Liver (tissue), 3 donors: ENCODE measurements at regions not wholly inside any gene's neighbourhood (a gene's known extent, or its start where the extent isn't known, plus 50 kb on each side); places are given as distances from the start of the nearest gene placed in this dataset.

Experiments
- CTCF ChIP-seq: fragments of 150-350 bp; IDR thresholded peaks from 2 replicates; pipeline ENCODE4 v1.5.1; 2017; ENCODE audit warnings: improper control_type of control experiment, low read depth, low read length; ENCODE audit not compliant: missing input control
- EGR1 ChIP-seq, 2 donors: IDR thresholded peaks; 2 replicates each; pipeline ENCODE4 v1.6.1; 2016 to 2018; ENCODE audit warnings: antibody characterized with exemption in 2 of 2, low read depth in 2 of 2
- FOXA1 ChIP-seq: IDR thresholded peaks from 2 replicates; pipeline ENCODE4 v1.6.1; 2016; ENCODE audit warnings: antibody characterized with exemption
- GABPA ChIP-seq, 2 donors: IDR thresholded peaks in 1 of 2; conservative IDR thresholded peaks in 1 of 2; 2 replicates each; pipeline ENCODE4 v1.6.1; 2016; ENCODE audit warnings: antibody characterized with exemption in 2 of 2, mild to moderate bottlenecking in 1 of 2, moderate library complexity in 1 of 2
- HNF4G ChIP-seq: IDR thresholded peaks from 2 replicates; pipeline ENCODE4 v1.6.1; 2016; ENCODE audit warnings: antibody characterized with exemption
- JUND ChIP-seq, 2 donors: IDR thresholded peaks; 2 replicates each; pipeline ENCODE4 v1.6.1; 2016; ENCODE audit warnings: antibody characterized with exemption in 2 of 2
- MAX ChIP-seq: IDR thresholded peaks from 2 replicates; pipeline ENCODE4 v1.6.1; 2016; ENCODE audit warnings: antibody characterized with exemption
- NR2F2 ChIP-seq: IDR thresholded peaks from 2 replicates; pipeline ENCODE4 v1.6.1; 2016; ENCODE audit warnings: antibody characterized with exemption
- RAD21 ChIP-seq, 2 donors: IDR thresholded peaks; 2 replicates each; pipeline ENCODE4 v1.6.1; 2016; ENCODE audit warnings: antibody characterized with exemption in 2 of 2, mild to moderate bottlenecking in 2 of 2
- REST ChIP-seq: IDR thresholded peaks from 2 replicates; pipeline ENCODE4 v1.6.1; 2016; ENCODE audit warnings: antibody characterized with exemption, mild to moderate bottlenecking
- SP1 ChIP-seq: IDR thresholded peaks from 2 replicates; pipeline ENCODE4 v1.6.1; 2018; ENCODE audit warnings: antibody characterized with exemption, mild to moderate bottlenecking
- TAF1 ChIP-seq: conservative IDR thresholded peaks from 2 replicates; pipeline ENCODE4 v1.6.1; 2016; ENCODE audit warnings: antibody characterized with exemption, mild to moderate bottlenecking
- YY1 ChIP-seq: IDR thresholded peaks from 2 replicates; pipeline ENCODE4 v1.6.1; 2016; ENCODE audit warnings: antibody characterized with exemption, mild to moderate bottlenecking
- donor health status: healthy.
- donor health status: healthy.

- TF ChIP-seq TAF1, result no peak
- no peak for TF ChIP-seq CTCF
- TF ChIP-seq REST, result no peak
- TF ChIP-seq RAD21 (IDR thresholded peaks at IDR 0.05), result no peak
- TF ChIP-seq EGR1 (IDR thresholded peaks at IDR 0.05; ENCODE audit: low read depth in 2 of 2), result no peak
- no peak for TF ChIP-seq SP1
- no peak for TF ChIP-seq HNF4G
- no peak for TF ChIP-seq NR2F2
- TF ChIP-seq GABPA (IDR thresholded peaks at IDR 0.05 in 1 of 2, conservative IDR thresholded peaks at IDR 0.05 in 1 of 2), result no peak
- TF ChIP-seq MAX, result no peak
- TF ChIP-seq YY1, result no peak
- no peak for TF ChIP-seq FOXA1
- TF ChIP-seq JUND (IDR thresholded peaks at IDR 0.05), result no peak
These were observed 112.3 kb upstream of the TSPAN2 start for GRCh38 chr1:115201598-115201997.
